Vagina (tissue), 2 donors: ENCODE measurements at regions not wholly inside any gene's neighbourhood (a gene's known extent, or its start where the extent isn't known, plus 50 kb on each side); places are given as distances from the start of the nearest gene placed in this dataset.
"Not testable (repeated sequence)": the region's sequence is repeated elsewhere in the genome, so short reads cannot be mapped to it uniquely, and the experiment has no call there.

ENCODE experiments used
- DNase-seq, 2 donors: peaks; one replicate each; pipeline ENCODE4 v3.0.0-alpha.2; 2017; ENCODE audit errors: extremely low spot score in 2 of 2
- H3K27ac ChIP-seq: fragments of 200-600 bp; sonication (generic); one replicate; pipeline ENCODE4 v1.5.1; 2019
- H3K27me3 ChIP-seq: fragments of 200-600 bp; sonication (generic); one replicate; pipeline ENCODE4 v1.5.1; 2019
- H3K36me3 ChIP-seq, 2 donors: fragments of 200-600 bp; sonication (generic); one replicate each; pipeline ENCODE4 v1.5.1; 2017 to 2019
- H3K4me1 ChIP-seq: fragments of 200-600 bp; sonication (generic); one replicate; pipeline ENCODE4 v1.5.1; 2019
- H3K4me3 ChIP-seq, 2 donors: fragments of 200-600 bp; sonication (generic); 1 replicate in 1 of 2; 2 replicates in 1 of 2; pipeline ENCODE4 v1.5.1; 2016 to 2019
- H3K9me3 ChIP-seq: fragments of 200-600 bp; sonication (generic); one replicate; pipeline ENCODE4 v1.5.1; 2019
- CTCF ChIP-seq, 3 experiments: fragments of 450-650 bp in 2 of 3; fragments of 200-600 bp in 1 of 3; sonication (generic) in 1 of 3; IDR thresholded peaks; one replicate each; pipeline ENCODE4 v1.5.1; 2017 to 2019; ENCODE audit warnings: antibody characterized with exemption in 3 of 3, mild to moderate bottlenecking in 2 of 3, moderate library complexity in 2 of 3
- POLR2A ChIP-seq, 2 donors: fragments of 450-650 bp; IDR thresholded peaks; one replicate each; pipeline ENCODE4 v1.6.1; 2017; ENCODE audit warnings: antibody characterized with exemption in 2 of 2, mild to moderate bottlenecking in 2 of 2, moderate library complexity in 2 of 2
- POLR2AphosphoS5 ChIP-seq, 2 donors: sonication (generic); formaldehyde crosslinking; IDR thresholded peaks; one replicate each; pipeline ENCODE4 v1.9.0; 2017; ENCODE audit warnings: antibody characterized with exemption in 2 of 2, mild to moderate bottlenecking in 2 of 2, low read depth in 1 of 2; ENCODE audit not compliant: insufficient read depth in 1 of 2
- intact Hi-C: fragments of 100-400 bp; cut with DNase I; formaldehyde crosslinking; loops from one replicate; pipeline ENCODE4 v1.15.1; 2023

- H3K27ac ChIP-seq, H3K36me3 ChIP-seq, H3K27me3 ChIP-seq, H3K4me3 ChIP-seq, intact Hi-C loops, H3K4me1 ChIP-seq, DNase-seq, H3K9me3 ChIP-seq: not testable (repeated sequence)
Measured at GRCh38 chr15:34528055-34528754, 55.2 kb downstream of the GOLGA8B start.

- DNase-seq, H3K9me3 ChIP-seq, H3K27me3 ChIP-seq, H3K27ac ChIP-seq, intact Hi-C loops, H3K4me3 ChIP-seq, H3K36me3 ChIP-seq, H3K4me1 ChIP-seq: not testable (repeated sequence)
Measured at GRCh38 chr15:34527641-34528040, 55.8 kb downstream of the GOLGA8B start.

- H3K36me3 ChIP-seq, H3K27me3 ChIP-seq, DNase-seq, intact Hi-C loops, H3K27ac ChIP-seq, H3K4me3 ChIP-seq, H3K9me3 ChIP-seq, H3K4me1 ChIP-seq: not testable (repeated sequence)
Measured at GRCh38 chr15:34523849-34524248, 59.6 kb downstream of the GOLGA8B start.

- H3K36me3 ChIP-seq, H3K27me3 ChIP-seq, DNase-seq, intact Hi-C loops, H3K9me3 ChIP-seq, H3K27ac ChIP-seq, H3K4me1 ChIP-seq, H3K4me3 ChIP-seq: not testable (repeated sequence)
Measured at GRCh38 chr15:34522601-34523000, 60.9 kb downstream of the GOLGA8B start.

- H3K36me3 ChIP-seq, H3K4me1 ChIP-seq, H3K27ac ChIP-seq, intact Hi-C loops, DNase-seq, H3K27me3 ChIP-seq, H3K4me3 ChIP-seq, H3K9me3 ChIP-seq: not testable (repeated sequence)
Measured at GRCh38 chr15:34521802-34522485, 61.5 kb downstream of the GOLGA8B start.

- no peaks in the 10 kb centered on the region for H3K9me3 ChIP-seq
- DNase-seq = no peak
- no peaks in the 10 kb centered on the region for H3K36me3 ChIP-seq
- H3K27me3 ChIP-seq = no peaks in the 10 kb centered on the region
- no peak overlapping the region for H3K27ac ChIP-seq
- intact Hi-C loops = no loop called here
- H3K4me1 ChIP-seq = no peaks in the 10 kb centered on the region
- no peak for TF ChIP-seq CTCF (IDR thresholded peaks at IDR 0.05)
- no peak for TF ChIP-seq POLR2A (IDR thresholded peaks at IDR 0.05)
- no peak for TF ChIP-seq POLR2AphosphoS5 (IDR thresholded peaks at IDR 0.05; ENCODE audit: insufficient read depth in 1 of 2, low read depth in 1 of 2)
- H3K4me3 ChIP-seq = no peak overlapping the region
Measured at GRCh38 chr15:34520566-34520965, 62.9 kb downstream of the GOLGA8B start.

GRCh38 chr15:34520010-34520409 lies 63.4 kb downstream of the GOLGA8B start:
- H3K4me1 ChIP-seq, H3K27ac ChIP-seq, H3K36me3 ChIP-seq, H3K27me3 ChIP-seq, intact Hi-C loops, H3K4me3 ChIP-seq, H3K9me3 ChIP-seq, DNase-seq: not testable (repeated sequence)

- Histone ChIP-seq H3K9me3 (no peaks in the 10 kb centered on the region), H3K4me3 (peak overlapping the region; percentile 67 to 78), H3K27ac (peak overlapping the region; percentile 84), H3K27me3 (no peaks in the 10 kb centered on the region), H3K36me3 (no peaks in the 10 kb centered on the region), H3K4me1 (peaks cover 17% of the 10 kb centered on the region)
- TF ChIP-seq POLR2AphosphoS5 (IDR thresholded peaks at IDR 0.05; ENCODE audit: insufficient read depth in 1 of 2, low read depth in 1 of 2) (peak in 1 of 2 donors; percentile 56), CTCF (IDR thresholded peaks at IDR 0.05) (no peak)
- DNase-seq = no peak
- intact Hi-C loops = no loop called here
Measured at GRCh38 chr15:34514251-34514670, 69.2 kb downstream of the GOLGA8B start.
